Activated CD4-positive, alpha-beta T cell treated with anti-CD3 and anti-CD28 coated beads, Interleukin-2, amount 50 U/mL, for 1 hour (primary cell): ENCODE measurements at regions not wholly inside any gene's neighbourhood (a gene's known extent, or its start where the extent isn't known, plus 50 kb on each side); places are given as distances from the start of the nearest gene placed in this dataset.

Source experiments
- DNase-seq: peaks from one replicate; pipeline ENCODE4 v3.0.0-alpha.2; 2020

- no peak for DNase-seq
These were observed 842.1 kb upstream of the FANCL start for GRCh38 chr2:59083075-59083828.

GRCh38 chr2:59082657-59083056 lies 841.5 kb upstream of the FANCL start:
- DNase-seq = no peak

GRCh38 chr2:59080451-59081181 lies 839.5 kb upstream of the FANCL start:
- DNase-seq = no peak

- no peak for DNase-seq
These were observed 836.9 kb upstream of the FANCL start for GRCh38 chr2:59077981-59078531.

GRCh38 chr2:59077026-59077725 lies 836.1 kb upstream of the FANCL start:
- DNase-seq = no peak

- no peak for DNase-seq
These were observed 835.0 kb upstream of the FANCL start for GRCh38 chr2:59076079-59076619.

- no peak for DNase-seq
These were observed 832.9 kb upstream of the FANCL start for GRCh38 chr2:59074071-59074470.

- no peak for DNase-seq
These were observed 832.2 kb upstream of the FANCL start for GRCh38 chr2:59073286-59073685.

GRCh38 chr2:59068255-59068654 lies 827.1 kb upstream of the FANCL start:
- no peak for DNase-seq

- DNase-seq = no peak
These were observed 825.8 kb upstream of the FANCL start for GRCh38 chr2:59066787-59067399.

GRCh38 chr2:59047373-59047995 lies 806.4 kb upstream of the FANCL start:
- DNase-seq = no peak

- no peak for DNase-seq
These were observed 805.6 kb upstream of the FANCL start for GRCh38 chr2:59046401-59047372.

- no peak for DNase-seq
These were observed 803.6 kb upstream of the FANCL start for GRCh38 chr2:59044736-59045135.

GRCh38 chr2:59041139-59041538 lies 800.0 kb upstream of the FANCL start:
- DNase-seq = no peak

- no peak for DNase-seq
These were observed 793.7 kb upstream of the FANCL start for GRCh38 chr2:59034837-59035236.

- DNase-seq = no peak
These were observed 793.0 kb upstream of the FANCL start for GRCh38 chr2:59034106-59034505.

GRCh38 chr2:59033661-59034060 lies 792.5 kb upstream of the FANCL start:
- no peak for DNase-seq

- no peak for DNase-seq
These were observed 791.4 kb upstream of the FANCL start for GRCh38 chr2:59032499-59032898.

GRCh38 chr2:59029058-59029457 lies 787.9 kb upstream of the FANCL start:
- DNase-seq = no peak

GRCh38 chr2:59027320-59027719 lies 786.2 kb upstream of the FANCL start:
- no peak for DNase-seq

- no peak for DNase-seq
These were observed 784.1 kb upstream of the FANCL start for GRCh38 chr2:59025157-59025757.
